Effector memory CD8-positive, alpha-beta T cell (primary cell): ENCODE measurements at regions not wholly inside any gene's neighbourhood (a gene's known extent, or its start where the extent isn't known, plus 50 kb on each side); places are given as distances from the start of the nearest gene placed in this dataset.

Source experiments
- ATAC-seq: fragments of 150-1000 bp; cut with Tn5 transposase; replicated peaks from 2 replicates; pipeline ENCODE4 v1.10.0; 2021; ENCODE audit warnings: mild to moderate bottlenecking, moderate library complexity
- DNase-seq, 3 experiments: peaks; one replicate each; pipeline ENCODE4 v3.0.0; 2021
- H3K27ac Mint-ChIP-seq, 2 donors: one replicate each; pipeline ENCODE4 v1.8.0; 2022; ENCODE audit warnings: mild to moderate bottlenecking in 2 of 2, mixed read lengths in 2 of 2, moderate library complexity in 2 of 2
- H3K27me3 Mint-ChIP-seq, 2 donors: one replicate each; pipeline ENCODE4 v1.8.0; 2022; ENCODE audit warnings: mixed read lengths in 2 of 2
- H3K36me3 Mint-ChIP-seq: one replicate; pipeline ENCODE4 v1.8.0; 2022; ENCODE audit warnings: mild to moderate bottlenecking, moderate library complexity, mixed read lengths; ENCODE audit not compliant: insufficient read depth
- H3K4me1 Mint-ChIP-seq, 2 donors: one replicate each; pipeline ENCODE4 v1.8.0; 2022; ENCODE audit warnings: low read depth in 2 of 2, mixed read lengths in 2 of 2
- H3K4me3 Mint-ChIP-seq, 2 donors: one replicate each; pipeline ENCODE4 v1.8.0; 2022; ENCODE audit warnings: mild to moderate bottlenecking in 2 of 2, mixed read lengths in 2 of 2, moderate library complexity in 2 of 2
- H3K9me3 Mint-ChIP-seq, 2 donors: one replicate each; pipeline ENCODE4 v1.8.0; 2022; ENCODE audit warnings: mixed read lengths in 2 of 2

- no peak overlapping the region for H3K27ac Mint-ChIP-seq
- no peak overlapping the region for H3K4me3 Mint-ChIP-seq
- no peaks in the 10 kb centered on the region for H3K36me3 Mint-ChIP-seq
- H3K4me1 Mint-ChIP-seq: peaks cover 0 to 7% of the 10 kb centered on the region in 2 donors
- peaks cover 0 to 6% of the 10 kb centered on the region in 2 donors for H3K9me3 Mint-ChIP-seq
- DNase-seq (no peak), ATAC-seq (no peak)
- H3K27me3 Mint-ChIP-seq: peaks cover 4 to 5% of the 10 kb centered on the region in 2 donors
Observed at GRCh38 chr19:27894906-27895754, 1317.8 kb downstream of the UQCRFS1 start.

DNA sequence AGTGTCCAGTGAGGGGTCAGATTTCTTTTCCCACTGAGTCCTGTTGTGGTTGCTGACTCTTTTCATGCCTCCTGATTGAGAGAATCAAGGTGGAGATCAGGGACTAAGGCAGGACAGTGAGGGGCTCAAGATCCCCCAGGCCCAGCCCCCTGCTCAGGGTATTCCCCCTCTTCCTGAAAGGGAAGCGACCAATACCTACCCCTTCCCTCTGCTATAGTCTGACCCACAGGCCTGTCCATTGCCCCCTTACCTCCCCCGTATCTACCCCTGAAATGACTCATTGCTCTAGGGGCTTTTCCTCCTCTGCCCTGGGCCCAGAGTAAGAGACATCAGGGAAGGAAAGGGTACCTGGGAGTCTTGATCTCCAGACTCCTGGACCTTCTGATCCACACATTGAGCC lies 1320.5 kb downstream of the UQCRFS1 start:
- peaks cover 0 to 6% of the 10 kb centered on the region in 2 donors for H3K9me3 Mint-ChIP-seq
- H3K4me3 Mint-ChIP-seq: no peak overlapping the region
- H3K27ac Mint-ChIP-seq: no peak overlapping the region
- no peaks in the 10 kb centered on the region for H3K36me3 Mint-ChIP-seq
- peaks cover 0 to 4% of the 10 kb centered on the region in 2 donors for H3K4me1 Mint-ChIP-seq
- H3K27me3 Mint-ChIP-seq: no peaks in the 10 kb centered on the region
- no peak for DNase-seq
- ATAC-seq: no peak

- ATAC-seq (no peak), DNase-seq (no peak)
- Mint-ChIP-seq H3K4me3 (no peak overlapping the region), H3K4me1 (peaks cover 0 to 4% of the 10 kb centered on the region in 2 donors), H3K36me3 (no peaks in the 10 kb centered on the region), H3K27me3 (no peaks in the 10 kb centered on the region), H3K9me3 (peaks cover 1 to 16% of the 10 kb centered on the region in 2 donors), H3K27ac (no peak overlapping the region)
Observed at GRCh38 chr19:27891411-27891810, 1321.5 kb downstream of the UQCRFS1 start.

GRCh38 chr19:27890696-27891095 lies 1322.3 kb downstream of the UQCRFS1 start:
- no peak for DNase-seq
- Mint-ChIP-seq H3K9me3 (peaks cover 2 to 16% of the 10 kb centered on the region in 2 donors), H3K27ac (no peak overlapping the region), H3K4me1 (peaks cover 0 to 4% of the 10 kb centered on the region in 2 donors), H3K27me3 (no peaks in the 10 kb centered on the region), H3K4me3 (no peak overlapping the region), H3K36me3 (no peaks in the 10 kb centered on the region)
- ATAC-seq: no peak

DNA sequence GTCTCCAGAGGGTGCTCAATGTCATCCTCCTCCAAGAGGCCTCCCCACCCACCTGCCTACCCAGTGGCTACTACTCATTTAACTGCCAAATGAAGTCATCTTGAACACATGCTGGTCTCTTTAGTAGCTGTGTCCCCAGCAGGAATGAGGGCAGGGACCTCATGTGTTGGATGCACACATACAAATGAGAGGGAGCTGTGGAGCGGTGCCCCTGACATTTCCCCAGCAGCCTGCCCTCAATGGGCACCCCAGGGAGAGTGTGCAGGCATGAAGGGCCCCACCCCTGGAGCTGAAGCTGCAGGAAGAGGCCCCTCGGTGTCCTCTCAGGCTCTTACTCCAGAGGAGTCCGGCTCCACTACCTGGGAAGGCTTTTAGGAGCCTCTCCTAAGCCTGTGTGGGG lies 1322.7 kb downstream of the UQCRFS1 start:
- H3K36me3 Mint-ChIP-seq: no peaks in the 10 kb centered on the region
- ATAC-seq (no peak), DNase-seq (no peak)
- H3K4me3 Mint-ChIP-seq: no peak overlapping the region
- H3K27me3 Mint-ChIP-seq: no peaks in the 10 kb centered on the region
- no peak overlapping the region for H3K27ac Mint-ChIP-seq
- H3K4me1 Mint-ChIP-seq: peaks cover 0 to 4% of the 10 kb centered on the region in 2 donors
- peaks cover 5 to 16% of the 10 kb centered on the region in 2 donors for H3K9me3 Mint-ChIP-seq

DNA sequence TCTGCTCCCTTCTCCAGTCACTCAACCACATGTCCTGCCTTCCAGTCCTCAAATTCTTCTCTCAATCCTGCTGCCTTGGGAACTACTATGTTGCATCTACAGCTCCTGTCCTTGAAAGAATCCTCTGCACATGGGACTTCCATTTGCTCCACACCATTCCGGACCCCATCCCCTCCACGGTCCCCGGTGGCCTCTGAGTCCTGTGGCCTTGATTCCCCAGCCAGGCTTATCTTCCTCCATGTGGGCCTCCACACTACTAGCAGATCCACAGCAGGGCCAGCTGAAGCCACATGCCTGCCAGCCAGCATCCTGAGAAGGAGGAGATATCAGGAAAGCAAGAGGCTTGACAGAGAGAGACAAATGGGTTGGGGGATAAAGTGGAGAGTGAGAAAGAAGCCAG lies 1323.8 kb downstream of the UQCRFS1 start:
- H3K27ac Mint-ChIP-seq: no peak overlapping the region

DNA sequence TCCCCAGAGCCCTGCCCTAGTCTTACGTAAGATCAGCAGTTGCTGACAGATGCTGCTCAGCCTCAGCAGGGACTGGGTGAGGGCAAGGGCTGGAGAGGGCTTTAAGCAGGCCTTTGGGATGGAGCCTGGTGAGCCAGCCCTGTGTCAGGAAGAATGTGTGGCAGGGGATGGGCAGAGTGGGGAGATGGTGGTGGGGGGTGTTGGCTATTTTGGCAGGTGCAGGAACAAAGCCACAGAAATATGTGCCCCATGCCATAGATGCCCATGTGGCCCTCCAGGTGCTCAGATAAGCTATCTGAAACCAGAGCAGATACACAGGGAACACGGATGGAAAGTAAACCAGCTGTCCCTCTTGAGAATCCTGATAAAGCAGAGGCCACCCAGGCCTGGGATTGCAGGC lies 1325.0 kb downstream of the UQCRFS1 start:
- Mint-ChIP-seq H3K9me3 (peaks cover 5 to 11% of the 10 kb centered on the region in 2 donors), H3K27ac (no peak overlapping the region), H3K4me1 (no peaks in the 10 kb centered on the region), H3K4me3 (no peak overlapping the region), H3K36me3 (no peaks in the 10 kb centered on the region), H3K27me3 (no peaks in the 10 kb centered on the region)
- ATAC-seq: no peak
- no peak for DNase-seq

More for the DNA sequence above, 1323.8 kb downstream of the UQCRFS1 start:
- no peak for DNase-seq
- no peaks in the 10 kb centered on the region for H3K27me3 Mint-ChIP-seq
- H3K4me1 Mint-ChIP-seq: no peaks in the 10 kb centered on the region
- H3K4me3 Mint-ChIP-seq: no peak overlapping the region
- H3K9me3 Mint-ChIP-seq: peaks cover 5 to 10% of the 10 kb centered on the region in 2 donors
- H3K36me3 Mint-ChIP-seq: no peaks in the 10 kb centered on the region
- ATAC-seq: no peak

DNA sequence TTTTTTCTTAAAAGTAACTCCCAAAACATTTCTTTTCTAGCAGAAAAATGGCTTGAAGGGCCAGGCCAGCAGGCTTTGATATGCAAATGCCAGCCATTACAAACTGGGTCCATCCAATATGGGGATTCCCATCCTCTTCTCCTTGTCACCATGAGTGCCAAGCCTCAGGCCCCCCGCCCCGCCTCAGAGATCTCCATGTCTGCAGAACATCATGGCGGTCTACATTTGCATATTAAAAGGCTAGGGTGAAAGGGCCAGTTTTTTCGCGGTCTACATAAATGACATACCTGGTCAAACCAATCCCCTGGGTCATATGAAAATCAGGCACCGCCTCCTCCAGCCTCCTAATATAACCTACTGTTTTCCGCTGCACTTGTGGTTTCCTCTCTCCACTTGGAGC lies 1327.6 kb downstream of the UQCRFS1 start:
- no peaks in the 10 kb centered on the region for H3K36me3 Mint-ChIP-seq
- peaks cover 5 to 17% of the 10 kb centered on the region in 2 donors for H3K9me3 Mint-ChIP-seq
- no peak overlapping the region for H3K4me3 Mint-ChIP-seq
- no peaks in the 10 kb centered on the region for H3K27me3 Mint-ChIP-seq
- no peaks in the 10 kb centered on the region for H3K4me1 Mint-ChIP-seq
- DNase-seq (no peak), ATAC-seq (no peak)
- no peak overlapping the region for H3K27ac Mint-ChIP-seq

GRCh38 chr19:27884376-27884775 lies 1328.6 kb downstream of the UQCRFS1 start:
- H3K27ac Mint-ChIP-seq: no peak overlapping the region
- H3K36me3 Mint-ChIP-seq: no peaks in the 10 kb centered on the region
- ATAC-seq: no peak
- peaks cover 5 to 17% of the 10 kb centered on the region in 2 donors for H3K9me3 Mint-ChIP-seq
- no peak overlapping the region for H3K4me3 Mint-ChIP-seq
- no peaks in the 10 kb centered on the region for H3K27me3 Mint-ChIP-seq
- H3K4me1 Mint-ChIP-seq: no peaks in the 10 kb centered on the region
- no peak for DNase-seq

- Mint-ChIP-seq H3K9me3 (peaks cover 5 to 16% of the 10 kb centered on the region in 2 donors), H3K36me3 (no peaks in the 10 kb centered on the region), H3K4me1 (no peaks in the 10 kb centered on the region), H3K27ac (no peak overlapping the region), H3K27me3 (no peaks in the 10 kb centered on the region), H3K4me3 (no peak overlapping the region)
- ATAC-seq (no peak), DNase-seq (no peak)
Observed at GRCh38 chr19:27881213-27881612, 1331.7 kb downstream of the UQCRFS1 start.

- no peaks in the 10 kb centered on the region for H3K36me3 Mint-ChIP-seq
- no peaks in the 10 kb centered on the region for H3K4me1 Mint-ChIP-seq
- no peak for DNase-seq
- peaks cover 4 to 14% of the 10 kb centered on the region in 2 donors for H3K9me3 Mint-ChIP-seq
- no peak overlapping the region for H3K4me3 Mint-ChIP-seq
- H3K27me3 Mint-ChIP-seq: no peaks in the 10 kb centered on the region
- H3K27ac Mint-ChIP-seq: no peak overlapping the region
- ATAC-seq: no peak
Observed at GRCh38 chr19:27876976-27877512, 1335.9 kb downstream of the UQCRFS1 start.

DNA sequence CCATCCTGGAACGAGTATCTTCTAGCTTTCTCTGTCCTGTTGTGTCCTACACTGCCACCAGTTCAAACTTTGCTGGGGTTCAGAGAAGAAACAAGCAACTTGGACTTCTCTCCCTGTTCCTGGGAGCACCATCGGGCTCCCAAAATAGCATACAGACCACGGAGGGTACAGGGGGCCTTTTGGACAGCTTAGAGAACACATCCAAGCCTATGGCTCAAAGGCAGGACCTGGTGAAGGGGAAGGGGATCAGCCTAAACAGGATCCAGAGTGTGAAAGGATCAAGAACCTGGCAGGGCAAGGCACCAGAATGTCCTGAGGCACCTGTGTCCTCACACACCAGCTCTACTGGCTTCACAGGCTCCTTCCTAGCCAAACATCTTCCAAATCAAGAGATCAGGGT lies 1336.5 kb downstream of the UQCRFS1 start:
- Mint-ChIP-seq H3K4me1 (no peaks in the 10 kb centered on the region), H3K27ac (no peak overlapping the region), H3K36me3 (no peaks in the 10 kb centered on the region), H3K27me3 (no peaks in the 10 kb centered on the region), H3K9me3 (peaks cover 4 to 15% of the 10 kb centered on the region in 2 donors), H3K4me3 (no peak overlapping the region)
- DNase-seq (no peak), ATAC-seq (no peak)

- ATAC-seq: no peak
- H3K9me3 Mint-ChIP-seq: peaks cover 4 to 11% of the 10 kb centered on the region in 2 donors
- no peak for DNase-seq
Observed at GRCh38 chr19:27872370-27872769, 1340.6 kb downstream of the UQCRFS1 start.

GRCh38 chr19:27870293-27870692 lies 1342.7 kb downstream of the UQCRFS1 start:
- Mint-ChIP-seq H3K36me3 (no peaks in the 10 kb centered on the region), H3K4me3 (no peak overlapping the region), H3K9me3 (peaks cover 12 to 19% of the 10 kb centered on the region in 2 donors), H3K27ac (no peak overlapping the region), H3K4me1 (no peaks in the 10 kb centered on the region), H3K27me3 (no peaks in the 10 kb centered on the region)
- ATAC-seq: no peak
- DNase-seq: no peak

More at GRCh38 chr19:27872370-27872769, 1340.6 kb downstream of the UQCRFS1 start:
- Mint-ChIP-seq H3K27me3 (no peaks in the 10 kb centered on the region), H3K4me1 (no peaks in the 10 kb centered on the region), H3K4me3 (no peak overlapping the region), H3K27ac (no peak overlapping the region), H3K36me3 (no peaks in the 10 kb centered on the region)
